ENCODE measurements at regions not wholly inside any gene's neighbourhood (a gene's known extent, or its start where the extent isn't known, plus 50 kb on each side); places are given as distances from the start of the nearest gene placed in this dataset.
A peak's percentile ranks its signal among the peaks of the same experiment; 100 is the strongest.

DNA sequence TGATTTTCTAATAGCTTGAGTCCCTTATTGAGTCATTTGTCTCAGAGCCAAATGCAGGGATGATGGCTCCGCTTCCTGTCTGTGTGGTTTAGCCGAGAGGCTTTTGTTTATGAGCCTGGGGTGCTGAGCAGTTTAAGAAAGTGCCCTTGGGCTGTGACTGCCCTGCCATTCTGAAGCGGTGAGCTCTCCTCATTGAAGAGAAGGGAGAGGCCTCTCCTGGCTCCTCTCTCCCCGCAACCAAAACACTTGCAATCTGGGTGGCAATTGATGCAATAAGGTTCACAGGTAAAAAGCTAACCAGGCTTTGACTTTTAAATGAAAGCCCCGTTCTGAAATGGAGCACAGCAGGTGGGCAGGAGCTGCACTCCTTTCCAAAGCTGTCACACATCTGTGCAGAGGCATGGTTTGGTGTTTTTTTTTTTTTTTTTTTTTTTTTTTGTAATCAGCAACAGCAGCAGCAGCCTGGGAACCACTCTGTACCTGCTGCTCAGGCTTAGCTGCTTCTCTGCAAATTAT, 403.7 kb downstream of the SIPA1L2 start:
- no peak for TF ChIP-seq EZH2 (IDR thresholded peaks at IDR 0.05; ENCODE audit: borderline replicate concordance, low read depth, low read length, poor library complexity, severe bottlenecking)
- TF ChIP-seq, protein P1, sequence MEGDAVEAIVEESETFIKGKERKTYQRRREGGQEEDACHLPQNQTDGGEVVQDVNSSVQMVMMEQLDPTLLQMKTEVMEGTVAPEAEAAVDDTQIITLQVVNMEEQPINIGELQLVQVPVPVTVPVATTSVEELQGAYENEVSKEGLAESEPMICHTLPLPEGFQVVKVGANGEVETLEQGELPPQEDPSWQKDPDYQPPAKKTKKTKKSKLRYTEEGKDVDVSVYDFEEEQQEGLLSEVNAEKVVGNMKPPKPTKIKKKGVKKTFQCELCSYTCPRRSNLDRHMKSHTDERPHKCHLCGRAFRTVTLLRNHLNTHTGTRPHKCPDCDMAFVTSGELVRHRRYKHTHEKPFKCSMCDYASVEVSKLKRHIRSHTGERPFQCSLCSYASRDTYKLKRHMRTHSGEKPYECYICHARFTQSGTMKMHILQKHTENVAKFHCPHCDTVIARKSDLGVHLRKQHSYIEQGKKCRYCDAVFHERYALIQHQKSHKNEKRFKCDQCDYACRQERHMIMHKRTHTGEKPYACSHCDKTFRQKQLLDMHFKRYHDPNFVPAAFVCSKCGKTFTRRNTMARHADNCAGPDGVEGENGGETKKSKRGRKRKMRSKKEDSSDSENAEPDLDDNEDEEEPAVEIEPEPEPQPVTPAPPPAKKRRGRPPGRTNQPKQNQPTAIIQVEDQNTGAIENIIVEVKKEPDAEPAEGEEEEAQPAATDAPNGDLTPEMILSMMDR (conservative IDR thresholded peaks at IDR 0.05; ENCODE audit: low read depth, low read length): no peak
- no peaks in the 10 kb centered on the region for H3K27me3 ChIP-seq (replicated peaks; ENCODE audit: insufficient read depth, low read depth, low read length, poor library complexity)
- no peaks in the 10 kb centered on the region for H3K36me3 ChIP-seq (ENCODE audit: insufficient read depth, low read length, poor library complexity, severe bottlenecking)
- no peak overlapping the region for H3K27ac ChIP-seq (ENCODE audit: low read depth, low read length, poor library complexity, severe bottlenecking)
- intact Hi-C loops (cut with micrococcal nuclease; ENCODE audit: unreplicated experiment): no loop called here
- ChIA-PET CTCF (no interaction called here), POLR2A (ENCODE audit: low non-redundant PET) (interaction anchor here (0.6 kb wide), 1 partner anchor 12 kb away, joined by 4 read pairs; no protein-coding TSS in a partner anchor)
- DNase-seq (ENCODE audit: low spot score): peak; percentile 92
- no peaks in the 10 kb centered on the region for H3K9me3 ChIP-seq (ENCODE audit: low read depth, low read length, poor library complexity, severe bottlenecking)
- no TSS peak for BruUV-seq (replicated peaks)
- peak overlapping the region; percentile 24 for H3K4me3 ChIP-seq (ENCODE audit: low read depth, low read length, poor library complexity, severe bottlenecking)
- peaks cover 23% of the 10 kb centered on the region for H3K4me1 ChIP-seq (ENCODE audit: insufficient read depth, low read length, poor library complexity, severe bottlenecking)

DNA sequence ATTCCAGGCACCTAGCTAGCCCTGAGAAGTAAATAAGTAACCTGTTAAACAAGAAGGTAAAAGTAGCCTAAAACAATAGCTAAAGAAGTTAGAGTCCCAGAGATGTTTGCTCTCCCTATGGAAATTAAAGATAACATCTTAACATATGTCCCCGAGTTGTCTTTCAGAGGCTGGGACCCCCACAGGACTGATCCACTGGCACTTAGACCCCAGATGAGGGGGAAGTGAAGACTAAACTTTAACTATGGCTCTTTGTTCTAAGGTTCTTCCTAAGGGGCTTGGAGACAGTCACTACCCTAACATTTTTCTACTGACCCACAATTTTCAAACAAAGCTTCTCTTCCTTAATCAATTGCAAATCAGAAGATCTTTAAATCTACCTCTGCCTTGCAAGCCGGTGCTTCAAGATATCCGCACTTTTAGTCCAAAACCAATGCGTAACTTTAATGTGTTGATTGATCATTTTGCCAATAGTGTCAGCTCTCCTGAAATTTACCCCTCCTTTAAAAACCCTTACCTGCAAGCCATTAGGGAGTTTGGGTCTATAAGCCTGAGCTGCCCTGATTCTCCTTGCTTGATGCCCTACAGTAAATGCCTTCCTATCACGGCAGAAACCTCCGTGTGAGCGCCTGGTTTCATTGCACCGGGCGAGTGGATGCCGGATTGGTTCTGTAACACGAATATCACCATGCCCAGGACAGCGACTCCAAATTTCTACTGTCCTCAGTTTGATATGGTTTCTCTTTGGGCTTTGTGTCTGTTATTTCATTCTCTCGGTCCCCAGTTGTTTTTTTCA, 404.4 kb downstream of the SIPA1L2 start:
- POLR2A ChIA-PET (ENCODE audit: low non-redundant PET): no interaction called here
- H3K27ac ChIP-seq (ENCODE audit: low read depth, low read length, poor library complexity, severe bottlenecking): no peak overlapping the region
- H3K9me3 ChIP-seq (ENCODE audit: low read depth, low read length, poor library complexity, severe bottlenecking): no peaks in the 10 kb centered on the region
- H3K27me3 ChIP-seq (replicated peaks; ENCODE audit: insufficient read depth, low read depth, low read length, poor library complexity): no peaks in the 10 kb centered on the region
- no peaks in the 10 kb centered on the region for H3K36me3 ChIP-seq (ENCODE audit: insufficient read depth, low read length, poor library complexity, severe bottlenecking)
- H3K4me3 ChIP-seq (ENCODE audit: low read depth, low read length, poor library complexity, severe bottlenecking): peak overlapping the region; percentile 24
- peaks cover 23% of the 10 kb centered on the region for H3K4me1 ChIP-seq (ENCODE audit: insufficient read depth, low read length, poor library complexity, severe bottlenecking)
- intact Hi-C loops (cut with micrococcal nuclease; ENCODE audit: unreplicated experiment): no loop called here
- DNase-seq (ENCODE audit: low spot score): no peak
- BruUV-seq (replicated peaks): no TSS peak
- CTCF ChIA-PET: no interaction called here
- TF ChIP-seq EZH2 (IDR thresholded peaks at IDR 0.05; ENCODE audit: borderline replicate concordance, low read depth, low read length, poor library complexity, severe bottlenecking): no peak
- TF ChIP-seq, protein P1 (conservative IDR thresholded peaks at IDR 0.05; ENCODE audit: low read depth, low read length): no peak

DNA sequence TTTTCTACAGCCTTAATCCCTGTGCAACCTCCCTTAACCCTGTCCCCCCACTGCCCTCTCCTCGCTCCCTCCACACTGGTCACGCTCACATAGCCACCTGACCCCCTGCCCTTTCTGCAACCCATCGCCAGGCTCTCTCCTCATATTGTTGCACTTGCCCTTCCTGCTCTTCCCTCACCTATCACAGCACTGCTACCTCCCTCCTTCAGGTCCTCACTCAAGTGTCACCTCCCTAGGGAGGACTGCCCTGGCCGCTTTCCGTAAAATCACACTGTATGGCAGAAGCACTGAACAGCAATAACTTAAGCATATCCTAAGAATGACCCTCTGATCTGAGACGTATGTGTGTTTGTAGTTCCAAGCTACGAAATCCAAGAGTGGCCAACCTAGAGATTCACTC, 406.0 kb downstream of the SIPA1L2 start:
- H3K9me3 ChIP-seq (ENCODE audit: low read depth, low read length, poor library complexity, severe bottlenecking): no peaks in the 10 kb centered on the region
- no peak overlapping the region for H3K27ac ChIP-seq (ENCODE audit: low read depth, low read length, poor library complexity, severe bottlenecking)
- intact Hi-C loops (cut with micrococcal nuclease; ENCODE audit: unreplicated experiment): no loop called here
- H3K4me3 ChIP-seq (ENCODE audit: low read depth, low read length, poor library complexity, severe bottlenecking): no peak overlapping the region
- peaks cover 23% of the 10 kb centered on the region for H3K4me1 ChIP-seq (ENCODE audit: insufficient read depth, low read length, poor library complexity, severe bottlenecking)
- no peak for DNase-seq (ENCODE audit: low spot score)
- POLR2A ChIA-PET (ENCODE audit: low non-redundant PET): no interaction called here
- no TSS peak for BruUV-seq (replicated peaks)
- CTCF ChIA-PET: no interaction called here
- H3K36me3 ChIP-seq (ENCODE audit: insufficient read depth, low read length, poor library complexity, severe bottlenecking): no peaks in the 10 kb centered on the region
- H3K27me3 ChIP-seq (replicated peaks; ENCODE audit: insufficient read depth, low read depth, low read length, poor library complexity): no peaks in the 10 kb centered on the region
- TF ChIP-seq, protein P1 (conservative IDR thresholded peaks at IDR 0.05; ENCODE audit: low read depth, low read length): no peak
- TF ChIP-seq EZH2 (IDR thresholded peaks at IDR 0.05; ENCODE audit: borderline replicate concordance, low read depth, low read length, poor library complexity, severe bottlenecking): no peak
